Osteocyte (in vitro differentiated cells): ENCODE measurements at regions not wholly inside any gene's neighbourhood (a gene's known extent, or its start where the extent isn't known, plus 50 kb on each side); places are given as distances from the start of the nearest gene placed in this dataset.

ENCODE experiments used
- DNase-seq: peaks from one replicate; pipeline ENCODE4 v3.0.0; 2021; ENCODE audit warnings: mixed read lengths; ENCODE audit not compliant: unreplicated experiment; ENCODE audit errors: extremely low spot score
- H3K27ac Mint-ChIP-seq: one replicate; pipeline ENCODE4 v1.8.0; 2021; ENCODE audit warnings: mild to moderate bottlenecking, mixed read lengths; ENCODE audit not compliant: unreplicated experiment
- H3K27me3 Mint-ChIP-seq: one replicate; pipeline ENCODE4 v1.8.0; 2021; ENCODE audit warnings: mixed read lengths; ENCODE audit not compliant: unreplicated experiment
- H3K36me3 Mint-ChIP-seq: one replicate; pipeline ENCODE4 v1.8.0; 2021; ENCODE audit warnings: mixed read lengths; ENCODE audit not compliant: unreplicated experiment
- H3K4me1 Mint-ChIP-seq: one replicate; pipeline ENCODE4 v1.8.0; 2021; ENCODE audit warnings: mixed read lengths; ENCODE audit not compliant: unreplicated experiment
- H3K4me3 Mint-ChIP-seq: one replicate; pipeline ENCODE4 v1.8.0; 2021; ENCODE audit warnings: mild to moderate bottlenecking, moderate library complexity, mixed read lengths; ENCODE audit not compliant: unreplicated experiment
- H3K9me3 Mint-ChIP-seq: one replicate; pipeline ENCODE4 v1.8.0; 2021; ENCODE audit warnings: mixed read lengths; ENCODE audit not compliant: unreplicated experiment
- TF ChIP-seq, protein P1 (sequence below): fragments of 200-600 bp; sonication (generic); IDR thresholded peaks from 2 replicates; pipeline ENCODE4 v1.5.0; 2021; ENCODE audit warnings: antibody characterized with exemption, mild to moderate bottlenecking, moderate library complexity

DNA sequence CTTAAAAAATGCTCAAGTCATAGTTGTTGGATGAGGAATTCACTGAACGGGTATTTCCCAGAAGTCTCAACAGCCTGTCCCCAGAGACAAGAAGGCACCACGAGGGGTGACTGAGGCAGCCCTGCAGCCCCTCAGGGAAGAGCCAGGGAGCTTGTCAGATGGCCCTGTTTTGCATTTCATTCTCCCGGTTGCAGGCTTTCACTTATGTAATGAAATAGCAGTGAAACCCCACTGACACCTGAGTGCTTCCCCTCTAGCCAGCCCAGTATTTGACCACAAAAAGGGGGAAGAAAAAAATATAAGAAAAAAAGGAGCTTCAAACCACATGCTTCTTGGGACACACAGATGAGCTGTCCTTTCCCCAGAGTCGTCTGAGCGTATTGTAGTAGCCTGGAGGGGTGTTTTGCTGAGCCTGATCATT is 75.3 kb upstream of the IL12B start:
- no peak overlapping the region for H3K27ac Mint-ChIP-seq
- TF ChIP-seq, protein P1, sequence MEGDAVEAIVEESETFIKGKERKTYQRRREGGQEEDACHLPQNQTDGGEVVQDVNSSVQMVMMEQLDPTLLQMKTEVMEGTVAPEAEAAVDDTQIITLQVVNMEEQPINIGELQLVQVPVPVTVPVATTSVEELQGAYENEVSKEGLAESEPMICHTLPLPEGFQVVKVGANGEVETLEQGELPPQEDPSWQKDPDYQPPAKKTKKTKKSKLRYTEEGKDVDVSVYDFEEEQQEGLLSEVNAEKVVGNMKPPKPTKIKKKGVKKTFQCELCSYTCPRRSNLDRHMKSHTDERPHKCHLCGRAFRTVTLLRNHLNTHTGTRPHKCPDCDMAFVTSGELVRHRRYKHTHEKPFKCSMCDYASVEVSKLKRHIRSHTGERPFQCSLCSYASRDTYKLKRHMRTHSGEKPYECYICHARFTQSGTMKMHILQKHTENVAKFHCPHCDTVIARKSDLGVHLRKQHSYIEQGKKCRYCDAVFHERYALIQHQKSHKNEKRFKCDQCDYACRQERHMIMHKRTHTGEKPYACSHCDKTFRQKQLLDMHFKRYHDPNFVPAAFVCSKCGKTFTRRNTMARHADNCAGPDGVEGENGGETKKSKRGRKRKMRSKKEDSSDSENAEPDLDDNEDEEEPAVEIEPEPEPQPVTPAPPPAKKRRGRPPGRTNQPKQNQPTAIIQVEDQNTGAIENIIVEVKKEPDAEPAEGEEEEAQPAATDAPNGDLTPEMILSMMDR: no peak
- no peaks in the 10 kb centered on the region for H3K4me1 Mint-ChIP-seq
- H3K9me3 Mint-ChIP-seq: no peaks in the 10 kb centered on the region
- no peak overlapping the region for H3K4me3 Mint-ChIP-seq
- no peaks in the 10 kb centered on the region for H3K36me3 Mint-ChIP-seq
- peaks cover 42% of the 10 kb centered on the region for H3K27me3 Mint-ChIP-seq
- no peak for DNase-seq

DNA sequence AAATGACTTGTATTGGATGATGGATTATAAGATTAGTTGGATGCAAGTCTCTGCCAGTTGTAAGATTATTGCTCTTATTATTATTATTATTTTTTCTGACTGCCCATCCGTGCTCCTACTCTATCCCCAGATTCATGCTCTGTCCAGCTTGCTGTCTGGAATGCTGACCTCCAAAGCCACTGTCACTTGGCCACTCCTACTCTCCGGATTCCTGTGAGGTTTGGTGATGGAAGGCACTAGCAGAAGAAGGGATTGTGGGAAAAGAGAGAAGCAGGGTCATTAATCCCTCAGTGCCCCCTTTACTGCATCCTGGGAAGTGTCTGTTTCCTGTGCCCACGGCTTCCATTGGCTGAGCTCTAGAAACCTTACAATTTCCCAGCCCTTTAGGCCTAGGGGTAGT is 76.3 kb upstream of the IL12B start:
- Mint-ChIP-seq H3K27me3 (peaks cover 49% of the 10 kb centered on the region), H3K4me1 (no peaks in the 10 kb centered on the region), H3K36me3 (no peaks in the 10 kb centered on the region), H3K27ac (no peak overlapping the region), H3K9me3 (no peaks in the 10 kb centered on the region), H3K4me3 (no peak overlapping the region)
- TF ChIP-seq, protein P1: no peak
- DNase-seq: no peak

DNA sequence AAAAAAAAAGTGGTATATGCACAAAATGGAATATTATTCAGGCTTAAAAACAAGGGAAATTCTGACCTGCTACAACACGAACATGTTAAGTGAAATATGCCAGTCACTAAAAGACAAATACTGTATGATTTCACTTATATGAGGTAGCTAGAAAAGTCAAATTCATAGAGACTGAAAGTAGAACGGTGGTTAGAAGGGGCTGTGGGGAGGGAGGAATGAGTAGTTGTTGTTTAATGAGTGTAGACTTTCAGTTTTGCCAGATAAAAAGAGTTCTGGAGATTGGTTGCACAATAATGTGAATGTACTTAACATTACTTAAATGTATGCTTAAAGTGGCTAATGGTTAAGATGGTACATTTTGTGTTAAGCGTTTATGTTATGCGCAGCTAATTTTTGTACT is 79.5 kb upstream of the IL12B start:
- Mint-ChIP-seq H3K4me3 (no peak overlapping the region), H3K27ac (no peak overlapping the region), H3K27me3 (peaks cover 44% of the 10 kb centered on the region), H3K4me1 (no peaks in the 10 kb centered on the region), H3K36me3 (no peaks in the 10 kb centered on the region), H3K9me3 (no peaks in the 10 kb centered on the region)
- DNase-seq: no peak
- TF ChIP-seq, protein P1: no peak

DNA sequence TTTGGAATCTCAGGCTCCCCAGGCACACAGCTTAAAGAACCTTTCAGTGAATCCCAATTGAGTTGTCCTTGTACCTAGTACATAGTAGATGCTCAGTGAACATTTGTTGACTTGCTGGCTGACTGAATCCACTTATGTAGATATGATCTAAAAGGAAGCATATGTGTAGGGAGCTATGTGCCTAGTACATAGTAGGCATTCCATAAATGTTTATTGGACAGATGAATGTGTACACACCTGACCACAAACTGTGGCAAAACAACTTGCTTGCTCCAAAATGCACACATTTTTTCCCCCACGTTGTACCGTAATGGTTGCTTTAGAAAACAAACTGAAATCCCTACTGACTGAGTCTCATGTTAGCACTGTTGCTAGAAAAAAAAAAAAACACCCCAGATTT is 80.2 kb upstream of the IL12B start:
- no peaks in the 10 kb centered on the region for H3K4me1 Mint-ChIP-seq

DNA sequence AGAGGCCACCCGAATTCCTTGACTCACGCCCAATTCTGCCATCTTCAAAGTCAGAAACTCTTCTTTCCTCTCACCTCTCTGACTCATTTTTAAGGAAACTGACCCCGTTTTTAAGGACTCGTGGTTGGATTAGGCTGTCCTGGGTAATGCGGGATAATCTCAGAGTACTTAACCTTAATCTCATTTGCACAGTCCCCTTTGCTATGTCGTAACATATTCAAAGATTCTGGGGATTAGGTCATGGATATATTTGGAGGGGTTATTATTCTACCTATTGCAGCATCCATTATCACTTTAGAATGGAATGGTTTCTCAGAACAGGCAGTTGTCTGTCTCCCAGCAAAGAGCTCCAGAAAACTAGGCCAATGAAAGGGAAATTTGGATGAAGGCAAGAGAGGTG is 80.8 kb upstream of the IL12B start:
- no peak for DNase-seq
- H3K9me3 Mint-ChIP-seq: no peaks in the 10 kb centered on the region
- TF ChIP-seq, protein P1: no peak
- H3K4me1 Mint-ChIP-seq: no peaks in the 10 kb centered on the region
- no peak overlapping the region for H3K27ac Mint-ChIP-seq
- H3K36me3 Mint-ChIP-seq: no peaks in the 10 kb centered on the region
- peaks cover 44% of the 10 kb centered on the region for H3K27me3 Mint-ChIP-seq
- no peak overlapping the region for H3K4me3 Mint-ChIP-seq

More for the DNA sequence above, 80.2 kb upstream of the IL12B start:
- TF ChIP-seq, protein P1: no peak
- H3K36me3 Mint-ChIP-seq: no peaks in the 10 kb centered on the region
- peaks cover 44% of the 10 kb centered on the region for H3K27me3 Mint-ChIP-seq
- no peak overlapping the region for H3K27ac Mint-ChIP-seq
- no peaks in the 10 kb centered on the region for H3K9me3 Mint-ChIP-seq
- H3K4me3 Mint-ChIP-seq: no peak overlapping the region
- DNase-seq: no peak
